H1 (cell line): ENCODE measurements at regions not wholly inside any gene's neighbourhood (a gene's known extent, or its start where the extent isn't known, plus 50 kb on each side); places are given as distances from the start of the nearest gene placed in this dataset.

Experiments
- CTCF ChIA-PET: fragments of 300-600 bp; sonication (Branson Sonifier 250); formaldehyde crosslinking; loops from one replicate; lab custom pipeline; 2021; ENCODE audit not compliant: partially characterized antibody; lab: Charles Lee
- POLR2A ChIA-PET: fragments of 300-600 bp; sonication (Branson Sonifier 250); formaldehyde crosslinking; loops from one replicate; lab custom pipeline; 2021; ENCODE audit warnings: inconsistent platforms; ENCODE audit not compliant: partially characterized antibody; lab: Charles Lee
- DNase-seq, 2 experiments: peaks; one replicate each; pipeline versions ENCODE4 v3.0.0 to v3.0.0-alpha.2; 2010 to 2022; ENCODE audit warnings: low spot score in 2 of 2, low read depth in 1 of 2, mixed read lengths in 1 of 2
- FAIRE-seq: peaks from 2 replicates; lab custom pipeline; 2011; peaks lifted over from hg19 to GRCh38; lab: Jason Lieb, UNC
- H2AFZ ChIP-seq: 2 replicates; pipeline ENCODE4 v1.8.1; 2012; ENCODE audit warnings: low read length, inconsistent platforms
- H2AK5ac ChIP-seq: 2 replicates; pipeline ENCODE4 v1.6.1; 2013; ENCODE audit warnings: low read depth, low read length
- H2BK120ac ChIP-seq: replicated peaks from 2 replicates; pipeline ENCODE3; 2013; ENCODE audit warnings: low read depth, low read length, inconsistent platforms
- H2BK12ac ChIP-seq: 2 replicates; pipeline ENCODE4 v1.6.1; 2013; ENCODE audit warnings: low read depth, low read length
- H2BK15ac ChIP-seq: 2 replicates; pipeline ENCODE4 v1.6.1; 2013; ENCODE audit warnings: low read length
- H2BK20ac ChIP-seq: 2 replicates; pipeline ENCODE4 v1.6.1; 2013; ENCODE audit warnings: low read length
- H2BK5ac ChIP-seq: 2 replicates; pipeline ENCODE4 v1.6.1; 2013; ENCODE audit warnings: low read depth, low read length
- H3K14ac ChIP-seq: 2 replicates; pipeline ENCODE4 v1.6.1; 2013; ENCODE audit warnings: inconsistent platforms; ENCODE audit not compliant: insufficient read length
- H3K18ac ChIP-seq: 2 replicates; pipeline ENCODE4 v1.6.1; 2013; ENCODE audit warnings: low read length; ENCODE audit errors: extremely low read depth
- H3K23ac ChIP-seq: 2 replicates; pipeline ENCODE4 v1.6.1; 2013; ENCODE audit warnings: inconsistent platforms; ENCODE audit not compliant: insufficient read length
- H3K23me2 ChIP-seq: 2 replicates; pipeline ENCODE4 v1.6.1; 2013; ENCODE audit warnings: low read depth, low read length
- H3K27ac ChIP-seq: 2 replicates; pipeline ENCODE4 v1.6.1; 2011; ENCODE audit warnings: low read depth, low read length, inconsistent platforms
- H3K27me3 ChIP-seq, 4 experiments: replicated peaks in 1 of 4; 1 replicate in 1 of 4; 2 replicates in 3 of 4; pipeline versions ENCODE4 v1.6.1 to v1.8.1; 2011 to 2013; ENCODE audit warnings: low read length in 3 of 4, mild to moderate bottlenecking in 3 of 4, inconsistent platforms in 2 of 4, mixed read lengths in 2 of 4, moderate library complexity in 1 of 4; ENCODE audit not compliant: control insufficient read depth in 3 of 4, insufficient read depth in 3 of 4; ENCODE audit errors: extremely low read depth in 1 of 4
- H3K36me3 ChIP-seq, 4 experiments: 2 replicates each; pipeline versions ENCODE4 v1.6.1 to v1.8.1; 2011 to 2013; ENCODE audit warnings: mild to moderate bottlenecking in 4 of 4, low read length in 3 of 4, moderate library complexity in 2 of 4, control low read depth in 1 of 4, inconsistent platforms in 1 of 4; ENCODE audit not compliant: insufficient read depth in 4 of 4, control insufficient read depth in 2 of 4
- H3K4ac ChIP-seq: replicated peaks from 2 replicates; pipeline ENCODE3; 2013; ENCODE audit warnings: low read length, low read depth, mixed read lengths, inconsistent platforms; ENCODE audit not compliant: insufficient read length
- H3K4me1 ChIP-seq, 4 experiments: replicated peaks in 1 of 4; 1 replicate in 1 of 4; 2 replicates in 3 of 4; pipeline versions ENCODE4 v1.6.1 to v1.8.1; 2011 to 2013; ENCODE audit warnings: low read length in 3 of 4, inconsistent platforms in 2 of 4, mixed read lengths in 1 of 4; ENCODE audit not compliant: insufficient read depth in 4 of 4, control insufficient read depth in 3 of 4
- H3K4me2 ChIP-seq, 2 experiments: 2 replicates each; pipeline versions ENCODE4 v1.6.1 to v1.8.1; 2011 to 2013; ENCODE audit warnings: low read depth in 2 of 2, low read length in 2 of 2, control low read depth in 1 of 2, inconsistent platforms in 1 of 2, mild to moderate bottlenecking in 1 of 2; ENCODE audit not compliant: insufficient read depth in 1 of 2
- H3K4me3 ChIP-seq, 4 experiments: fragments of 200-600, 300-600 bp in 1 of 4; sonication (generic), shearing (Covaris generic), sonication (Bioruptor Twin) in 1 of 4; 2 replicates each; pipeline versions ENCODE4 v1.5.1 to v1.8.1; 2011 to 2016; ENCODE audit warnings: low read length in 4 of 4, low read depth in 3 of 4, control low read depth in 2 of 4, inconsistent platforms in 2 of 4, mild to moderate bottlenecking in 2 of 4, mixed read lengths in 1 of 4, moderate library complexity in 1 of 4; ENCODE audit not compliant: insufficient read depth in 2 of 4; ENCODE audit errors: extremely low read depth in 1 of 4
- H3K56ac ChIP-seq: replicated peaks from 2 replicates; pipeline ENCODE3; 2013; ENCODE audit warnings: low read depth, mild to moderate bottlenecking, mixed read lengths, low read length, inconsistent platforms; ENCODE audit not compliant: insufficient read length
- H3K79me1 ChIP-seq: 2 replicates; pipeline ENCODE4 v1.6.1; 2013; ENCODE audit warnings: low read depth, low read length, control low read depth
- H3K79me2 ChIP-seq, 2 experiments: 2 replicates each; pipeline versions ENCODE4 v1.6.1 to v1.8.1; 2012 to 2013; ENCODE audit warnings: low read length in 2 of 2, mild to moderate bottlenecking in 2 of 2, inconsistent platforms in 1 of 2; ENCODE audit not compliant: insufficient read depth in 2 of 2, control insufficient read depth in 1 of 2
- H3K9ac ChIP-seq, 4 experiments: replicated peaks in 1 of 4; 1 replicate in 1 of 4; 2 replicates in 3 of 4; pipeline versions ENCODE4 v1.6.1 to v1.8.1; 2011 to 2013; ENCODE audit warnings: low read depth in 3 of 4, low read length in 3 of 4, control low read depth in 2 of 4, mild to moderate bottlenecking in 2 of 4, moderate library complexity in 2 of 4, inconsistent platforms in 1 of 4; ENCODE audit errors: extremely low read depth in 1 of 4
- H3K9me3 ChIP-seq, 2 experiments: 2 replicates each; pipeline versions ENCODE4 v1.6.1 to v1.8.1; 2012 to 2013; ENCODE audit warnings: mild to moderate bottlenecking in 2 of 2, moderate library complexity in 2 of 2, control low read depth in 1 of 2, inconsistent platforms in 1 of 2, low read depth in 1 of 2, low read length in 1 of 2, mixed read lengths in 1 of 2; ENCODE audit not compliant: insufficient read depth in 2 of 2
- H4K20me1 ChIP-seq, 2 experiments: replicated peaks in 1 of 2; 2 replicates each; pipeline versions ENCODE3 to v1.8.1; 2011 to 2013; ENCODE audit warnings: inconsistent platforms in 2 of 2, low read length in 2 of 2, mild to moderate bottlenecking in 1 of 2; ENCODE audit not compliant: insufficient read depth in 2 of 2, control insufficient read depth in 1 of 2
- H4K5ac ChIP-seq: 2 replicates; pipeline ENCODE4 v1.6.1; 2013; ENCODE audit warnings: low read length, low read depth, mixed read lengths, inconsistent platforms; ENCODE audit not compliant: insufficient read length
- H4K8ac ChIP-seq: 2 replicates; pipeline ENCODE4 v1.8.0; 2013; ENCODE audit warnings: mild to moderate bottlenecking, moderate library complexity, low read length, inconsistent platforms; ENCODE audit not compliant: insufficient read depth; ENCODE audit errors: extremely low read depth
- H4K91ac ChIP-seq: replicated peaks from 2 replicates; pipeline ENCODE3; 2013; ENCODE audit warnings: low read length, mixed read lengths, inconsistent platforms; ENCODE audit not compliant: insufficient read length
- ATF3 ChIP-seq: IDR thresholded peaks from 2 replicates; pipeline ENCODE4 v1.6.1; 2011; ENCODE audit warnings: low read depth, mild to moderate bottlenecking, low read length; ENCODE audit not compliant: insufficient read depth
- BACH1 ChIP-seq: IDR thresholded peaks from 2 replicates; pipeline ENCODE4 v1.6.1; 2012; ENCODE audit warnings: low read length, improper control_type of control experiment
- CEBPB ChIP-seq: IDR thresholded peaks from 2 replicates; pipeline ENCODE4 v1.6.1; 2012; ENCODE audit warnings: low read depth, low read length
- HDAC2 ChIP-seq, 2 experiments: fragments of 300-600 bp in 1 of 2; sonication (generic) in 1 of 2; IDR thresholded peaks; 2 replicates each; pipeline ENCODE4 v1.6.1; 2011 to 2012; ENCODE audit warnings: low read depth in 2 of 2, low read length in 2 of 2, mild to moderate bottlenecking in 2 of 2, moderate library complexity in 2 of 2, borderline replicate concordance in 1 of 2, inconsistent platforms in 1 of 2
- KDM4A ChIP-seq: IDR thresholded peaks from one replicate; pipeline ENCODE4 v1.7.1; 2012; ENCODE audit warnings: low read depth, mild to moderate bottlenecking, moderate library complexity, low read length, inconsistent platforms; ENCODE audit not compliant: severe bottlenecking
- KDM5A ChIP-seq: fragments of 200-600 bp; IDR thresholded peaks from 2 replicates; pipeline ENCODE4 v1.7.1; 2012; ENCODE audit warnings: mild to moderate bottlenecking, low read length, inconsistent platforms, mixed read lengths
- MAX ChIP-seq: IDR thresholded peaks from 2 replicates; pipeline ENCODE4 v1.6.1; 2012; ENCODE audit warnings: inconsistent platforms
- NANOG ChIP-seq: IDR thresholded peaks from 2 replicates; pipeline ENCODE4 v1.6.1; 2011; ENCODE audit warnings: low read length, low read depth, mild to moderate bottlenecking, inconsistent platforms; ENCODE audit not compliant: insufficient read depth, poor library complexity, severe bottlenecking
- POLR2A ChIP-seq, 2 experiments: IDR thresholded peaks; 1 replicate in 1 of 2; 2 replicates in 1 of 2; pipeline ENCODE4 v1.6.1; 2011; ENCODE audit warnings: low read depth in 2 of 2, low read length in 2 of 2, mild to moderate bottlenecking in 2 of 2; ENCODE audit errors: control extremely low read depth in 1 of 2
- POU5F1 ChIP-seq: IDR thresholded peaks from 2 replicates; pipeline ENCODE4 v1.6.1; 2011; ENCODE audit warnings: low read depth, mild to moderate bottlenecking, low read length, moderate library complexity
- RXRA ChIP-seq: IDR thresholded peaks from 2 replicates; pipeline ENCODE4 v1.6.1; 2011; ENCODE audit warnings: low read depth, mild to moderate bottlenecking, low read length, moderate library complexity; ENCODE audit not compliant: insufficient read depth
- SP1 ChIP-seq: IDR thresholded peaks from 2 replicates; pipeline ENCODE4 v1.6.1; 2011; ENCODE audit warnings: low read depth, low read length
- TAF1 ChIP-seq: IDR thresholded peaks from 2 replicates; pipeline ENCODE4 v1.6.1; 2011; ENCODE audit warnings: mild to moderate bottlenecking, low read depth, low read length
- TCF12 ChIP-seq: IDR thresholded peaks from 2 replicates; pipeline ENCODE4 v1.6.1; 2011; ENCODE audit warnings: low read depth, mild to moderate bottlenecking, low read length
- TEAD4 ChIP-seq: IDR thresholded peaks from 2 replicates; pipeline ENCODE4 v1.6.1; 2012; ENCODE audit warnings: low read depth, low read length, inconsistent platforms, mixed read lengths

DNA sequence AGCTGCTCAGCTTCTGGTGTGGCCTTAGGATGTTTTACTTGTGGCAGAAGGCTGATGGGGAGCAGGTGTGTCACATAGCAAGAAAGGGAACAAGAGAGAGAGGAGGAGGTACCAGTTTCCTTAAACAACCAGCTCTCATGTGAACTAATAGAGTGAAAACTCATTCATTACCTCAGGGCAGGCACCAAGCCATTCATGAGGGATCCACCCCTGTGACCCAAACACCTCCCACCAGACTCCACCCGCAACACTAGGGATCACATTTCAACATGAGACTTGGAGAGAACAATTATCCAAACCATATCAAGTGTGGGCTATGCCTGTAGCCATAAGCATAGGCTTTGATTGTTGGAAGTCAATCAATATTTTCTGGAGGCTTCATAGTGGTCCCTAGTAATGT, 56.0 kb downstream of the GSX2 start (continued):
- no peak for TF ChIP-seq BACH1
- TF ChIP-seq TAF1 = no peak

DNA sequence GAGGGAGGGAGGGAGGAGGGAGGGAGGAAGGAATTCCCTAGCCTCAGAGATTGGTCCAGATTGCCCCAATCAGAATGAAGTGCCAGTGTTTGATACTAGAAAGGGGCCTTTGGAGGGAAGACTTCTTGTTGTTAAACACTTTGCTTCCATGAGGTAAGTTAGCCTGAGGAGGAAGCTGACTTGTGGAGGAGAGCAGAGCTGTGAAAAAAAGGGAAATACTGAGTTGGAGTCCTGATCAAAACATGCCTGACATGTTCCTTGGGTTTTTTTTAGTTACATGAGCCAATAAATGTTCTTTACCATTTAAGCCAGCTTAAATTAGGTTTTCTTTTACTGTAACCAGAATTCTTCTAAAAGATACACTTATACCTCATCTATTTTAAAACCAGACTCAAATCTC, 57.6 kb downstream of the GSX2 start:
- no peak overlapping the region for H4K5ac ChIP-seq
- H3K79me2 ChIP-seq = no peaks in the 10 kb centered on the region
- H2BK5ac ChIP-seq = no peak overlapping the region
- H3K23me2 ChIP-seq = no peaks in the 10 kb centered on the region
- peaks cover 0 to 7% of the 10 kb centered on the region in 2 experiments; a peak in 2 of 4 replicates for H3K9me3 ChIP-seq
- no peaks in the 10 kb centered on the region for H3K4me1 ChIP-seq
- H4K20me1 ChIP-seq = no peaks in the 10 kb centered on the region
- CTCF ChIA-PET = no interaction called here
- H3K27me3 ChIP-seq = no peaks in the 10 kb centered on the region
- H3K56ac ChIP-seq = no peak overlapping the region
- no peak overlapping the region for H3K4me2 ChIP-seq
- no peaks in the 10 kb centered on the region for H3K36me3 ChIP-seq
- no peak overlapping the region for H2AK5ac ChIP-seq
- POLR2A ChIA-PET = no interaction called here
- no peak overlapping the region for H2AFZ ChIP-seq
- DNase-seq = no peak
- H3K4ac ChIP-seq = no peak overlapping the region
- H4K8ac ChIP-seq = no peak overlapping the region
- TF ChIP-seq KDM5A = no peak
- TF ChIP-seq NANOG = no peak
- TF ChIP-seq ATF3 = no peak
- no peak for TF ChIP-seq KDM4A
- TF ChIP-seq POU5F1 = no peak
- no peak for TF ChIP-seq TCF12
- TF ChIP-seq RXRA = no peak
- no peak for TF ChIP-seq SP1
- no peak for TF ChIP-seq TEAD4
- TF ChIP-seq POLR2A (IDR thresholded peaks at IDR 0.05; ENCODE audit: control extremely low read depth in 1 of 2, low read depth in 2 of 2, low read length in 2 of 2) = no peak
- TF ChIP-seq MAX = no peak
- TF ChIP-seq HDAC2 (IDR thresholded peaks at IDR 0.05; ENCODE audit: borderline replicate concordance in 1 of 2, low read depth in 2 of 2, low read length in 2 of 2) = no peak
- no peak for TF ChIP-seq CEBPB
- TF ChIP-seq, all 59 proteins: peak for 0
- no peak overlapping the region for H3K27ac ChIP-seq
- no peak overlapping the region for H3K14ac ChIP-seq
- no peak overlapping the region for H4K91ac ChIP-seq
- no peak overlapping the region for H2BK15ac ChIP-seq
- H2BK20ac ChIP-seq = no peak overlapping the region
- no peak overlapping the region for H3K9ac ChIP-seq
- no peak overlapping the region for H2BK120ac ChIP-seq
- H3K23ac ChIP-seq = no peak overlapping the region
- no peak overlapping the region for H2BK12ac ChIP-seq
- no peak overlapping the region for H3K18ac ChIP-seq
- FAIRE-seq = no peak
- H3K4me3 ChIP-seq = no peak overlapping the region
- H3K79me1 ChIP-seq = no peaks in the 10 kb centered on the region
